ENCODE measurements at regions not wholly inside any gene's neighbourhood (a gene's known extent, or its start where the extent isn't known, plus 50 kb on each side); places are given as distances from the start of the nearest gene placed in this dataset.

DNA sequence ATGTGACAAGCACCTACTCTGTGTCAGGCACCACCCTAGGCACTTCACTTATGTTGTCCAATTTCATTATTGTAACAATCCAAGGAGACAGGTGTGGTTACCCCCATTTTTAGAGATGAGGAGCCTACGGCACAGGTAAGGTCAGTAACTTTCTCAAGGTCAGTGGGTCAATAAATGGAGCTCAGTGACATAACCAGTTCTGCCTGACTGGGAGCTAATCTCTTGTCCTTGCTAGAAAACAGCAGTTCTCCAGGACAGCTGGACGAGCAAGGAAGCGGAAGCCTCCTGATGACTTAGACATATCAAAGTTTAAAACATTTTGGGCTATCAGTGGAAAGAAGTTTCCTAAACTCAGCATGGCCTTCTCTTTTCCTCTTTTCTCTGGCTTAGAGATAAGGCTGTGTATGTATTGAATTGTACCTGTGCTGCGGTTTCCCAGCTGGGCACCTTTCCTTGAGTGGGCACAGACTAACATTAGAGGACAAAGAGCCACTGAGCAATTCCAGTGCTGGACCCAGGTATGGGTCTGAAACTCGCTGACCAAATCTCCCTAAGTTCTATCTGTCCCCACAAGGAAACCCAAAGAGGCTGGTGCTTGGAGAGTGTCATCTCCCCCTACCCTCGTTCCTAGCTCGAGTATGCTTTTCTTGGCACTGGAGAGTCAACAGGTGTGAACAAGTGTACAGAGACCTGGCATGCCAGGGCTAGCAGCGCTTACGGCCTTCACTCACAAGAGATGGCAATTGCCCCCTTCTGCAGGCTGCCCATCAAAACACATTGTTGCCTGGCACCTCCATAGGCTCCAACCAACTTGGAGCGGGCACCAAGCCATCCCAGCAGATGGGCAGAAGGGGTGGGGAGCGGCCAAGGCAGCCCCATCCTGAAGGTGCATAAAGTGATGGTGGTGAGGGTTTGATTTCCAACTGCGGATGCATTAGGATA is 456.1 kb upstream of the PROX1 start:
- Histone ChIP-seq H3K4me1 (ENCODE audit: control insufficient read depth, insufficient read depth, low read length) (no peaks in the 10 kb centered on the region), H2BK5ac (ENCODE audit: low read depth, low read length, poor library complexity, severe bottlenecking) (no peak overlapping the region), H3K4ac (ENCODE audit: low read depth, low read length) (no peak overlapping the region), H3K9me3 (ENCODE audit: control insufficient read depth, insufficient read depth, low read length) (peaks cover 11% of the 10 kb centered on the region), H2AFZ (replicated peaks; ENCODE audit: low read length, poor library complexity) (no peak overlapping the region), H4K20me1 (ENCODE audit: insufficient read depth, low read length) (no peaks in the 10 kb centered on the region), H4K91ac (ENCODE audit: insufficient read depth, low read depth, low read length) (no peak overlapping the region), H3K9me1 (ENCODE audit: insufficient read depth, low read length) (no peaks in the 10 kb centered on the region), H2BK120ac (ENCODE audit: low read depth, low read length) (no peak overlapping the region), H2AK9ac (replicated peaks; ENCODE audit: low read depth, low read length, poor library complexity) (no peak overlapping the region), H3K23ac (ENCODE audit: low read depth, low read length) (no peak overlapping the region), H3K56ac (ENCODE audit: extremely low read depth, insufficient read depth, low read length) (no peak overlapping the region), H4K8ac (ENCODE audit: low read depth in 2 of 2, low read length in 2 of 2) (no peak overlapping the region), H3K36me3 (ENCODE audit: control insufficient read depth, insufficient read depth, low read length) (no peaks in the 10 kb centered on the region), H4K5ac (ENCODE audit: low read depth, low read length) (no peak overlapping the region), H2BK20ac (ENCODE audit: low read depth, low read length) (no peak overlapping the region), H3K4me2 (ENCODE audit: low read depth, low read length) (no peak overlapping the region), H2BK15ac (ENCODE audit: low read depth, low read length) (no peak overlapping the region), H3K27ac (ENCODE audit: insufficient read depth, low read length) (no peak overlapping the region), H2AK5ac (ENCODE audit: low read depth, low read length) (no peak overlapping the region), H3K9ac (ENCODE audit: low read depth, low read length) (no peak overlapping the region), H3K79me1 (ENCODE audit: low read depth in 1 of 2, low read length in 2 of 2) (no peaks in the 10 kb centered on the region), H3K18ac (ENCODE audit: low read depth, low read length) (no peak overlapping the region), H3K27me3 (ENCODE audit: control insufficient read depth, insufficient read depth, low read length) (no peaks in the 10 kb centered on the region), H3K4me3 (ENCODE audit: insufficient read depth, low read depth, low read length) (no peak overlapping the region), H3K14ac (replicated peaks; ENCODE audit: low read depth, low read length) (no peak overlapping the region)
- DNase-seq (no peak), ATAC-seq (ENCODE audit: low read depth) (no peak)
- BruUV-seq (replicated peaks) = no TSS peak
- ChIA-PET POLR2A (ENCODE audit: unreplicated experiment) (no interaction called here), CTCF (no interaction called here)
- dilution Hi-C loops (cut with HindIII; ENCODE audit: low sequenced_read_pairs, unreplicated experiment) (no loop called here), in situ Hi-C loops (cut with MboI; ENCODE audit: low sequenced_read_pairs) (no loop called here), intact Hi-C loops (cut with micrococcal nuclease) (no loop called here)
- no CpG with 5 or more reads among the region's 12 CpGs for WGBS, 2 experiments (ENCODE audit: extremely low coverage in 2 of 2, insufficient read length in 1 of 2)
- TF ChIP-seq CHD1 (IDR thresholded peaks at IDR 0.05; ENCODE audit: low read depth, low read length) = no peak
- TF ChIP-seq FOS (IDR thresholded peaks at IDR 0.05; ENCODE audit: low read depth, low read length) = no peak
- TF ChIP-seq BHLHE40 (IDR thresholded peaks at IDR 0.05; ENCODE audit: low read depth, low read length) = no peak
- TF ChIP-seq MXI1 (IDR thresholded peaks at IDR 0.05; ENCODE audit: borderline replicate concordance, low read depth, low read length) = no peak
- TF ChIP-seq, protein P1, sequence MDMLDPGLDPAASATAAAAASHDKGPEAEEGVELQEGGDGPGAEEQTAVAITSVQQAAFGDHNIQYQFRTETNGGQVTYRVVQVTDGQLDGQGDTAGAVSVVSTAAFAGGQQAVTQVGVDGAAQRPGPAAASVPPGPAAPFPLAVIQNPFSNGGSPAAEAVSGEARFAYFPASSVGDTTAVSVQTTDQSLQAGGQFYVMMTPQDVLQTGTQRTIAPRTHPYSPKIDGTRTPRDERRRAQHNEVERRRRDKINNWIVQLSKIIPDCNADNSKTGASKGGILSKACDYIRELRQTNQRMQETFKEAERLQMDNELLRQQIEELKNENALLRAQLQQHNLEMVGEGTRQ (IDR thresholded peaks at IDR 0.05; ENCODE audit: low read depth, low read length) = no peak
- TF ChIP-seq, protein P2, sequence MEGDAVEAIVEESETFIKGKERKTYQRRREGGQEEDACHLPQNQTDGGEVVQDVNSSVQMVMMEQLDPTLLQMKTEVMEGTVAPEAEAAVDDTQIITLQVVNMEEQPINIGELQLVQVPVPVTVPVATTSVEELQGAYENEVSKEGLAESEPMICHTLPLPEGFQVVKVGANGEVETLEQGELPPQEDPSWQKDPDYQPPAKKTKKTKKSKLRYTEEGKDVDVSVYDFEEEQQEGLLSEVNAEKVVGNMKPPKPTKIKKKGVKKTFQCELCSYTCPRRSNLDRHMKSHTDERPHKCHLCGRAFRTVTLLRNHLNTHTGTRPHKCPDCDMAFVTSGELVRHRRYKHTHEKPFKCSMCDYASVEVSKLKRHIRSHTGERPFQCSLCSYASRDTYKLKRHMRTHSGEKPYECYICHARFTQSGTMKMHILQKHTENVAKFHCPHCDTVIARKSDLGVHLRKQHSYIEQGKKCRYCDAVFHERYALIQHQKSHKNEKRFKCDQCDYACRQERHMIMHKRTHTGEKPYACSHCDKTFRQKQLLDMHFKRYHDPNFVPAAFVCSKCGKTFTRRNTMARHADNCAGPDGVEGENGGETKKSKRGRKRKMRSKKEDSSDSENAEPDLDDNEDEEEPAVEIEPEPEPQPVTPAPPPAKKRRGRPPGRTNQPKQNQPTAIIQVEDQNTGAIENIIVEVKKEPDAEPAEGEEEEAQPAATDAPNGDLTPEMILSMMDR (conservative IDR thresholded peaks at IDR 0.05; ENCODE audit: low read depth, low read length) = no peak
- TF ChIP-seq, protein P3, sequence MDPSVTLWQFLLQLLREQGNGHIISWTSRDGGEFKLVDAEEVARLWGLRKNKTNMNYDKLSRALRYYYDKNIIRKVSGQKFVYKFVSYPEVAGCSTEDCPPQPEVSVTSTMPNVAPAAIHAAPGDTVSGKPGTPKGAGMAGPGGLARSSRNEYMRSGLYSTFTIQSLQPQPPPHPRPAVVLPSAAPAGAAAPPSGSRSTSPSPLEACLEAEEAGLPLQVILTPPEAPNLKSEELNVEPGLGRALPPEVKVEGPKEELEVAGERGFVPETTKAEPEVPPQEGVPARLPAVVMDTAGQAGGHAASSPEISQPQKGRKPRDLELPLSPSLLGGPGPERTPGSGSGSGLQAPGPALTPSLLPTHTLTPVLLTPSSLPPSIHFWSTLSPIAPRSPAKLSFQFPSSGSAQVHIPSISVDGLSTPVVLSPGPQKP (IDR thresholded peaks at IDR 0.05; ENCODE audit: borderline replicate concordance, low read depth, low read length) = no peak
- no peak for TF ChIP-seq RCOR1 (IDR thresholded peaks at IDR 0.05; ENCODE audit: insufficient replicate concordance, low read length)
- TF ChIP-seq MAFK (IDR thresholded peaks at IDR 0.05; ENCODE audit: low read depth, low read length) = no peak
- no peak for TF ChIP-seq CEBPB (IDR thresholded peaks at IDR 0.05; ENCODE audit: low read depth, low read length)
- TF ChIP-seq POLR2A (IDR thresholded peaks at IDR 0.05; ENCODE audit: low read depth, low read length) = no peak
- no peak for TF ChIP-seq SMC3 (IDR thresholded peaks at IDR 0.05; ENCODE audit: low read depth, low read length)
- TF ChIP-seq MAZ (IDR thresholded peaks at IDR 0.05; ENCODE audit: borderline replicate concordance, low read depth, low read length) = no peak
- TF ChIP-seq NFE2L2 (IDR thresholded peaks at IDR 0.05; ENCODE audit: low read depth, low read length) = no peak
- no peak for TF ChIP-seq RAD21 (IDR thresholded peaks at IDR 0.05; ENCODE audit: low read length)

Measured in IMR-90 (cell line).